NCI-H748 treated with DMSO at 0.1 percent for 48 hours (cell line): ENCODE measurements at regions not wholly inside any gene's neighbourhood (a gene's known extent, or its start where the extent isn't known, plus 50 kb on each side); places are given as distances from the start of the nearest gene placed in this dataset.
"Not testable (repeated sequence)": the region's sequence is repeated elsewhere in the genome, so short reads cannot be mapped to it uniquely, and the experiment has no call there.

ENCODE experiments used
- DNase-seq: peaks from one replicate; lab custom pipeline; 2025; lab: John Stamatoyannopoulos, UW

DNA sequence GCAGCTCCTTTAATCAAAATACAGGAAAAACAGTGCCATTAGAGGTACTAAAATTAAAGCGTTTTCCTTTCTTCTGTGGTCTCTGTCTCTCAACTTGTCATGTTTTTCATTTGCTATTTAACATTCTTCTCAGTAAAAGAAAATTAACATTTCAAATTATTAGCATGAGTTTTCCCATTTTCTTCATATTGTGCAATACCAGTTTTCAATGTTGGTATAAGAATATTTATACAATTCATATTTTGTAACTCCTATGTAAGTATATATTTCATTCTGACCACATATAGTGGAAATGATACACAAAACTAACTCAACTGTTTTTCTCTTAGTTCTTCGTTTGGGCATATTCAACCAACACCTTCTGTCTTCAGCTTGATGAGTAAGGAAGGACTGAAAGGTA is 308.3 kb downstream of the HS3ST1 start:
- no peak for DNase-seq

DNA sequence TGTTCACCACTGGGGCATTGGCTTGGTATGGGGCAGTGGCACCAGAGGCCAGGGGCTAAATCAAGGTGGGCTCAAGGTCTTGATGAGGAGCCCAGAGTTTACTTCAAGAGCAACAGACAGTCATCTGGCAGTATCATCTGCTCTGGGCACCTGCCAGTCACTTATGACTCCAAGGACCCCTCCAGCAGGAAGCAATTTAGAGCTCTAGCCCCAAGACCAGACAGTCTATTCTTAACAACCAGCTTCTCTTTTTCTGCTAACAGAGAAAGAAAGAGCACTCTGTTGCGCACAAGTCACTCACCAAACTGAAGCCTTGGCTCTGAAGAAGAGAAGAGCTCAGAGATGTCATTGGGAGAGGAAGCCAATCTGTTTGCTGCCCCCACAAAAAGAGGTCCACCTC is 309.2 kb downstream of the HS3ST1 start:
- DNase-seq = no peak

DNA sequence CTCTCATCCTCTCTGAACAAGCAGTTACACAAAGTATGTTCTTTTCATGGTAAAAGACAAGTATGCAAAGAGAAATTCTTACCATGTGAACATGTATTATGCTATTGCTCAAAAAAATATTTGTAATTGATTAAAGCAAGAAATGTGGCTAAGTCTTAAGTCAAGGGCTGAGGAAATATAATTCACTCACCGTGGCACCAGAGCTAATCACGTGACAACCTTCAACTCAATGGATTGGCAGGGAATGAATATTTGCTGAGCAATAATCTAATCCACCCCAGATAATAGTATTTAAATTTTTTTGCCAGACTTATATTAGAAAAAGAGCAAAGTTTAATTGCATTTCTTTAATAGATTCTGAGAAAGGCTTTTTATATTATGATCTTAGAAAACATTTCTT is 310.2 kb downstream of the HS3ST1 start:
- DNase-seq = no peak

DNA sequence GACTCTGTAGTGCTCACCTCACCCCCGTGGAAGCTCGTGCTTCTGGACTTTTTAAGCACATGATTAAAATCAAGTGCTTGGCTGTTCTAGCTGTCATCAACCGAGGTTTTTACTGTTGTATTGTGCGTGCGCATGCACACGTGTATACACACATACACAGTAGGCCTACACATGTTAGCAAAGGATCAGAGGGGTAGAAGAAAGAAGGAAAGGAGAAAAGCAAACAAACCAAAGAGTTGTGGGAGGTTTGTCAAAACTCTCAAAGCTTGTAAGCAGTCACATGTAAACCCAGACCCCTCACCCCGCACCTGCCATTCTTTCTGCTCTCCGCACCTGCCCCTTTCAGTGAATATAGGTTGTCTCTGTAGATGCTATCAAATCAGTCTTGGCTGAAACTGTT is 311.8 kb downstream of the HS3ST1 start:
- DNase-seq = no peak

DNA sequence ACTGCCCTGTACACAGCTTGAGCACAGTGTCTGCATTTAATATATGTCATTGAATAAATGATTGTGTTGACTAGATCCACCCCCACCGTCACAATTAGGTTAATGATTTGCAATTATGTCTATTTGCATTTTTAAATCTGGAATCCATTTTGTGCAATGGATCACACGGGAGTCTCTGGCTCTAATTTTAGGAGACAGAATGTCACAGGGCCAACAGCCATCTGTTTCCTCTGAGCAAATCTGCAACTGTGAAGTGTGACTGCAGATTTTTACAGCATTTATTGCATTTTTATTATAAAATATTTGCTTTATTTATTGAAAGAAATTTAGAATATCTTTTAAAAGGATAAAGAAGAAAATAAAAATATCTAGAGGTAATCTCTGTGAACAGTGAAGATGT is 316.8 kb downstream of the HS3ST1 start:
- no peak for DNase-seq

DNA sequence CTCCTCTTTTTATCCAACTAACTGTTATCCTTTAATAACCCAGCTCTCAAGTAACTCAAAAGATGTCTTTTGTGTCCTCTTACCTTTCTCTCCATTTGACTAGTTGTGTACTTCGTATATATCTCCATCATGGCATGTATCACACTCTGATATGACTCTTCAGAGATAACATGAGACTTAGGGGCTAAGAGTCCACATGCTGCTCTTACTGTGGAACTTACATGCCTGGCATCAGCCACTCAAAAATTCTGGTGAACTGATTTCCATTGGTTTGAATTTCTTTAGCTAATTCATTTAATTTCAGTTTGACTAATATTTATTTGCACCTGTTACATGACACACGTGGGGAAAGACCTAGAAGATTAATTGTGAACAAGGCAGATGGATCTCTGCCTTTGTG is 317.3 kb downstream of the HS3ST1 start:
- DNase-seq = no peak

DNA sequence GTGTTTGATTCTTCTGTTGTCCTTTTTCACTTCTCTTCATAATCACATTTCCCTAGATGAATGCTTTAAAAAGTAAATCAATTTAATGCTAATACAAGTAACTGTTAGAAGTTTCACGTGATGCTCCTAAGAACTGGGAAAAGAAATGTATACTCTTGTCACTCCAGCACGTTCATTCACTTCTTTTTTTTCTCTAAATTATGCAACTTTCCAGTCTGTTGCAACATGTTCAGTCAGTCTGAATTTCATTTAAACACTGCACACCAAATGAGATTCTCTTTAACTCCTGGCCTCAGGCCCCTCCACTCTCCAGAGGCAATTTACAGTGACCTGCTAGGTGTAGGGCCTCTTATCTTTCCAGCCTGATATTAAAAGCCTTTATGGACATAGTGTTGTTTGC is 321.9 kb downstream of the HS3ST1 start:
- DNase-seq = no peak

DNA sequence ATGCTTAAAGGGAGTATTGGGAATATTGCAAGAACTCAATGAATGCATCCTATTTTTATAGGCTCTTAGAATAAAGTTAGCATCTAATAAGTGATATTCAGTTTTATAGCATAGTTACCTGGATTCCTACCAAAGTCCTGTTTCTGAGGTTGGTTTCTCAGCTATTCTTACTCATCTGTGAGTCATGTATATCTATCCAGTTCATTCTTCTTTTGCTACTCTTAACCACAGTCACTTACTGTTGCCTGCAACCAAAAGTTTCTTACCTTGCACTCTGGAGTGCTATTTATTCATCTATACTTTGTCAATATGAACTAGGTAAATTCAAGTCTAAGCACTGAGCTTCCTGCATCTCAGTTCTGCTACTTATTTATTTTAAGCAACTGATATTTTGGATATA is 322.5 kb downstream of the HS3ST1 start:
- DNase-seq = no peak

DNA sequence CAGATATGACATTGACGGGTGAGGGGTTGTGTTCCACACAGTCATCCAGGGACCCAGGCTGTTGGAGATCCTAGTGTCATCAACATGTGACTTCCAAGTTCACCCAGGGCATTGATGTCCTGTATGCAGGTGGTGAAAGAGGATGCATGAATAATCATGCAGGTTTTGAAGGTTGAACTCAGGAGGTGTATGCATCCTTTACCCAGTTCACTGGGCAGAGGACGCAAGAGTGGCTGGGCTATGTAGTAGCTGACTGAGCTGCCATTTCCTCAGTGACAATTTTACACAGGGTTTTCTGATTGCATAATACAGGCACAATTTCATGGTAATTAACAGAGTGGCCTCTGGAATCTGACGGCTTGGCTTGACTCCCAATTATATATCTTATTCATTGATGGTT is 323.0 kb downstream of the HS3ST1 start:
- DNase-seq = no peak

DNA sequence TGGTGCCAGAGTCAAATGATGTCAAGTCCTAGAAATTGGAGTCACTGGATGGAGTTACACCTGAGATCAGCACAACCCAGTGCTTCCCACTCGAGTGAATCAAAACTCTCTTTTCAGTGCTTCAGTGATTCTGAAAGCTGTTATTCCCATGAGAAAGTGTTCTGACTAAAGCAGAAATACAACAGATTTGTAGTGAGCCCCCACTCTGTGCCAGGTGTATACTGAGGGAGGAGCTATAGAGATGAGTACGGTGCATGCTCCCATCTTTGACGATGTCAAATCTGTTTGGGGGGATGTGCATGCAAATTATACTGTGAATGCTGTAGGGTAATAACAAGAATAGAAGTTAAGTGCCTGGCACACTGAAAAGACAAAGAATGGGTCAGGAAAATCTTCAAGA is 330.2 kb downstream of the HS3ST1 start:
- no peak for DNase-seq

DNA sequence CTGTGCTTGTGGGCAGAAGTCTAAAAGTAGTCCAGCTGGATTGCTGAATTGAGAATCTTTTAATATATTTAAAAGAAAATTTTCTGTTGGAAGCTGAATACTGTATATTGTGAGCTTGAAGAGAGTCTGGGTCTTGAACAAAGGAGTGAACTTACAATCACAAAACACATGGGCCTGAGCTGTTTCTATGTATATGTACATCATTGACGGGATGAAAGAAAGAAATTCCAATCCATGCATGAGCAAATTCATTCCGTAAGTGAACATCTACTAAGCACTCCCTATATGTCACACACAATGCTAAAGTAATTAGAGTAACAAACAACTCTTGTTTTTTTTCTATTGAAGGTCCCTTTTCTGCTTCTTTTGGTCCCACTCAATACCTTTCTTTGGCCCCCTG is 331.0 kb downstream of the HS3ST1 start:
- no peak for DNase-seq

DNA sequence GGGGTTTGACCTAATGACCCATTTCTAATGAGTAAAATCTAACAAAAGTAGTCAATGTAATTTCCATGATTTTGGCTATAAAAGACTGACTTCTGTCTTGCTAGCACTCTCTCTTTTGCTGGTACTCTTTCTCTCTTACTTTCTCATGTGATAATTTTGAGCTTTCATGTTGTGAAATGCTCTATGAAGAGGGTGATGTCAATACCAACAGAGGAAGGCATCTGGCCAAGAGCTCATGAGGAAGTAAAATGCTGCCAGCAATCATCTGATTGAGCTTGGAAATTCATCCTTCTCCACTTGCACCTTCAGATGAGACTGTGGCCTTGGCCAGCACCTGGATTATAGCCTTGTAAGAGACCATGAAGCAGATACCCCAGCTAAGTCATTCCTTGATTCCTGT is 347.7 kb downstream of the HS3ST1 start:
- DNase-seq = no peak

DNA sequence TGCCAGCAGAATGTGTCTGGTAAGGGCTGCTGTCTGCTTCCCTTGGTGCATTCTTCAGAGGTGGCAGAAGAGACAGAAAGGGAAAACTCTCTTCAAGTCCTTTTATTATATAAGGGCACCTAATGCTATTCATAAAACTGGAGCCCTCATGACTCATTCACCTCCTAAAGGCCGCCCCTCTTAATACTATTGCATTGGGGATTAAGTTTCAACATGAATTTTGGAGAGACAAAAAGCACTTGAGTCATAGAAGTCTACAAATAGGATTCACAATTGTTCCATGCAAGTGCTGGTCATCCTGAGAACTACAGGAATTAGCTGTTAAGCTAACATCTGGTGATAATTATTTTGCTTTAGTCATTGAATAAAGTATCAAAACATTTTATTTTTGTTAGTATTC is 349.5 kb downstream of the HS3ST1 start:
- no peak for DNase-seq

DNA sequence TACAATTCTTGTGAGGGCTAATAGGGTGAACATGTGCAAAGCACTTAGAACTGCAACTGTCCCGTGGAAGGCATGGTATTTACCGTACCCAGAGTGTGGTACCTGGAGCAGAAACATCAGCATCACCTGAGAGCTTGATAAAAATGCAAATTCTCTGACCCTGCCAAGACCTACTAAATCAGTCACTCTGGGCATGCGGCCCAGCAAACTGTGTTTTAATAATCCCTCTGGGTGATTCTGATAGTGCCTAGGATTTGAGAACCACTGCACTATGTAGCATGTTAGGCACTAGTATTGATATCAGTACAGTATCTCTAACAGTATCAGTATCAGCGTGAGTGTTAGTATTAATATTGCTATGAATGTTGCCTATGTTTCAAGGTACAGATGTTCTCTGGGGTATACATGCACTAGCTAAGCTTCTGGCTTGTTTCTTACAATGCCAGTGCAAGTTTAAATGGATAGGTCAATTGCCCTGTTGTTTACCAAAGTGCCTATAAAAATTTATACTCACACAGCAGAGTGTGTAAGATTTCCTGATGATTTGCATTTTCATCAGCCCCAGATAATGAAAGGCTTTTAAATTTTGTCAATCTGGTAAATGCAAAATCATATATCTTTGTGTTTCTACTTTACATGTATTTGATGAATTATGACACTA is 354.0 kb downstream of the HS3ST1 start:
- DNase-seq = no peak

DNA sequence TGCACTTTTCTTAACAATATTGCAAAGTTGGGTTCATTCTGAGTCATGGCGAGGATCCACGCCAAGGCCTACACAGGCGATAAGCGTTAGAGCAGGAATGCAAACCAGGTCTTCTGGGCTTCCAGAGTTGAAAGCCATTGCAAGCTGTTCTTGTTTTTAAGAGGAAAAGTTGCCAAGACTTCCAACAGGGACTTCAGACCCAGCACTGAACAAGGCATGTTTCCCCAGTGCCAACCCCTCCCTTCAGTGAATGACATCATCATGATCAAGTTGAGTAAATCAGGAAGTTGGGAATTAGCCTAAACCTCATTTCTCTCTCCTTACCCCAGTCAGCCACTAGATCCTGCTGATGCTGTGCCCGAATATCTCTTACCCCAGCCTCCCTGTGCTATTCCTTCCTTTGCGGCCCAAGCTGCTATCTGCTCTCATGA is 355.1 kb downstream of the HS3ST1 start:
- DNase-seq = no peak

DNA sequence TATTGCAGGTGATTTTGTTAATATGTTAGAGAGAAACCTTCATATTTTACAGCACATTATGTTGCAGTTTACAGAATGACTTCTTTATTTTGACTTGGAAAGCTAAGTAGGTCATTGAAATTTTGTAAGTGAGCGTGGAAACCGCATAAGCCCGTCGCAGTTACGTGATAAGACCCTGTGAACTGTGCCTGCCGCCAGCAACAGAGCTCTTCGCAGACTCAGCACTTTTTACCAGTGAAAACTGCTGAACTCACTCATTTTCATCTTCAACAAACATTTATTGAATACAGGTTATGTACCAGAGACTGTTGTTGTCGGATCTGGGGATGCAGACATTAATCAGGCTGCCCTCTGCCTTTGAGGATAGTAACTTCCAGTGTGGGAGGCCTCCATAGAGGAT is 355.7 kb downstream of the HS3ST1 start:
- no peak for DNase-seq

DNA sequence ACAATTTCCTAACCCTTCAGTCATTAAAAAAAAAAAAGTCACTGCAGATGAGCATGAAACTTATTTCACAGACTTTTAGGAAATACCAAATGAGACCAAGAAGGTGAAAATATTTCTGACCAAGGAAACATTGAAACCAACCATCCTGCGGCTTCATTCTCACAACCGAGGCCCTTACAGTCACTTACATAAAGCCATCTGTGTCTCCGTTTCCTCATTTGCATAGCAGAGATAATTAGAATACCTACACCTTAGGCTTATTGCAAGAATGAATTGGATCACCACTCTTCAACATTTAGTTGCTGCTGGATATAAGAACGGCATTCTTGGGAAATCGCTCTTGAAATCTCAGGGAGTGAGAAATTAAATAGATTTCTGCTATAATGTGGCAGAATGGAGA is 356.2 kb downstream of the HS3ST1 start:
- DNase-seq = no peak

DNA sequence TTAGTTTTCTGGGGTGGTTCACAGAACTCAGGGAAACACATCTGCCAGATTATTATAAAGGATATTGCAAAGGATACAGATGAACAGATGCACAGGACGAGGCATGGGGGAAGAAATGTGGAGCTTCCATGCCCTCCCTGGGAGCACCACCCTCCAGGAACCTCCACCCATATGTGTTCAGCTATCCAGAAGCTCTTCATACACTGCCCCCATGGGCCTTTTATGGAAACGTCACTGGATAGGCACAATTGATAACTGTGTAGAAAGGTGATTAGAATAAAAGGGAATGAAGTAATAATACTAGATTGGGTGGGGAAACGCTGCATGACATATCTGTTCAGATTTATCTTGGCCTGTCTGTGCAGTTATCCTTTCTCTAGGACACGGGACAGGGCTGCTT is 357.9 kb downstream of the HS3ST1 start:
- no peak for DNase-seq

DNA sequence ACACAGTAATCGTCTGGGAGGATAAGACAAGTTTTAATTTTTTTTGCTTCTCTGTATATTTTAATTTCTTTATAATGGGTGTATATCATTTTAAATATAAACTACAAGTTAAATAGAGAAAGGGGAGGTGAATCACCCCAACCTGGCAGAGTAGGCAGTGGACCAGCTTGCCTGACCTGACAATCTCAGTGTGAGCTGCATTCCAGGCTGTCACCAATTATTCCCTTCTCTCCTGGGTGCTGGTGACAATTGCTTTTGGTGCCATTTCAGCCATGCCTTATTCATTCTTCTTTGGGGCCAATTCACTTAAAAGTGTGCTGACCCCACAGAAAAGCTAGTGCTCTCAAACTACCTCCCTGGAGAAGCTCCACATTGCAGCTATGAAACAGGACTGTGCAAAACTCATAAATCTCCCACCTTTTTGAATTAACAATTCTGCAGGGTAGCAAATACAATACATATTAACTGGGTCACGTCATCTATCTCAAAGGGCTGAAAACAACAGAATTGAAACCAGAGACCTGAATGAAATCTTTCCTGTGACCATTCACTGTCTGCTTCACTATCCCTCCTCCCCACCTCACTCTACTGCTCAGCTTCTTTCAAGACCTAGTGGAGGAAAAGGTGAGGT is 359.0 kb downstream of the HS3ST1 start:
- DNase-seq = no peak

DNA sequence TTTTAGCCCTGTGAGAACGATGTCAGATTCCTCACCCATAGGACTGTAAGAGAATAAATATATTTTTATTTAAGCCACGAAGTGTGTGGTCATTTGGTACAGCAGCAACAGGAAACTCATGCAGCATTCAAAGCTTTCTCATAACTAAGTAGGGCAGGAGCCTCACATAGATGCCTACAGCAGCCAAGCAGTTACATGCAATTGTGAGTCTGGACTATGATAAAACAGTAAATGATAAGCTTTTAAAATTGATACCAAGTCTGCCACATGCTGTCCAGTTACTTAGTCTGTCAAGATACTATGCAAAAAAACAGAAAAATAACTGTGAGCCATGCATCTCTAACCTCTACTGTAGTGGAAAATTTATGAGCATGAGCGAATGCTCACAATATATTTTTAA is 359.6 kb downstream of the HS3ST1 start:
- DNase-seq = no peak

DNA sequence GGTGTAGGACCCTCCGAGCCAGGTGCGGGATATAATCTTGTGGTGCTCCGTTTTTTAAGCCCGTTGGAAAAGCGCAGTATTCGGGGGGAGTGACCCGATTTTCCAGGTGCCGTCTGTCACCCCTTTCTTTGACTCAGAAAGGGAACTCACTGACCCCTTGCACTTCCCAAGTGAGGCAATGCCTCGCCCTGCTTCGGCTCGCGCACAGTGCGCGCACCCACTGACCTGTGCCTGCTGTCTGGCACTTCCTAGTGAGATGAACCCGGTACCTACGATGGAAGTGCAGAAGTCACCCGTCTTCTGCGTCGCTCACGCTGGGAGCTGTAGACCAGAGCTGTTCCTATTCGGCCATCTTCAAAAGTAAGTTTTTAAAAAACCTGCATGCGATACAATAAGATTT is 362.1 kb downstream of the HS3ST1 start:
- DNase-seq = not testable (repeated sequence)

DNA sequence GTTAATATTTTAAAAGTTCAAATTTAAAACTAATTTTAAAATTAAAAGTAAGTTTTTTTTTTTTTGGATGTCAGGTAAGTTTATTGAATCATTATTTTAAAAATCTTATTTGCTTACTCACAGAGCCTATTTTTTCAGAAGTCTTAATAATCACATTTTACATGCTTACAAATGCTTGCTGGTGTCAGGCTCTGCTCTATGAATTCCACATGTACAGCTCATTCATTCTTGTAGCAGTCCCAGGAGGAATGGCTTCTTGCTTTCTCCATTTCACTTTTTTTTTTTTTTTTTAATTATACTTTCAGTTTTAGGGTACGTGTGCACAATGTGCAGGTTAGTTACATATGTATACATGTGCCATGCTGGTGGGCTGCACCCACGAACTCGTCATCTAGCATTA is 368.1 kb downstream of the HS3ST1 start:
- DNase-seq = not testable (repeated sequence)

DNA sequence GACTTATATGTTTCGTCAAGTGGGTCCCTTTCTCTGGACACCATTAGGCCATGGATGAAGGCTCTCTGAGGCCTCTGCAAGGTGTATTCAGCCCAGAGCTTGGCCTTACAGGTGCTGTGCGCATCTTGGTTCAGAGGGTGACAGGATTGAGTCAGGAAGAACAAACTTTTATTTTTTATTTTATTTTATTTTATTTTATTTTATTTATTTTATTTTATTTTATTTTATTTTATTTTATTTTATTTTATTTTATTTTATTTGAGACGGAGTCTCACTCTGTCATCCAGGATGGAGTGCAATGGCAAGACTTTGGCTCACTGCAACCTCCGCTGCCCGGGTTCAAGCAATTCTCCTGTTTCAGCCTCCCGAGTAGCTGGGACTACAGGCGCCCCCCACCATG is 370.4 kb upstream of the CLNK start:
- not testable (repeated sequence) for DNase-seq

DNA sequence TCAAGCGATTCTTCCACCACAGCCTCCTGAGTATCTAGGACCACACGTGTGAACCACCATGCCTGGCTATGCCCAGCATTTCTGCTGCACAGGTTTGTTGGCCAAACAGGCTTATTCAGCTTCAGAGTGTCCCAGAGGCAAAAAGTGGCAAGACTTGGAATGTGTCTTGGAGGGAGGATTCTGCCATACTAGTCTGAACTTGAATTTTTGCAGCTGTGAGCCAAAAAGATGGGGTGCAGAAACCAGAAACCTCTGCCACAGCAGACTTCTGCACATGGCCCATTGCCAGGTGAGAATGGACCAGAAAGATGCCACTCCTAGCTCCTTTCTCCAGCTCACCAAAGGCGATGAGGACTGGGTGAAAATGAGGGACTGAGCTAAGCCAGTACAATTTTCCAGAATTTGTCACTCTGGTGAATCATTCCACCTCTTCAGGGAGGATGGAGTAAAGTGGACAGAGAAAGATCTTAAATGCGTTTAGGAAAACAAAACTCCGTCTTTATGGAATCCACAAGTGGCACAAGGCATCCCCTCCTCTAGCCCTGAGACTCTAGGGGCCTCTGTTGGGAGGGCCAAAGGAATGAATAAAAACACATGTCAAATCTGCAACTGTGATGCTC is 369.1 kb upstream of the CLNK start:
- no peak for DNase-seq
